GM12878 (cell line): ENCODE measurements at regions not wholly inside any gene's neighbourhood (a gene's known extent, or its start where the extent isn't known, plus 50 kb on each side); places are given as distances from the start of the nearest gene placed in this dataset.

ENCODE experiments used
- ATAC-seq: fragments of 200-7000 bp; cut with Tn5 transposase; 3 replicates; pipeline ENCODE4 v1.9.1; 2020; ENCODE audit warnings: mild to moderate bottlenecking, moderate library complexity
- BruUV-seq: library from RNA; stranded (reverse); fragments of 400-500 nt; replicated peaks from 2 replicates; lab custom pipeline; 2021; lab: Mats Ljungman, UMichigan
- CTCF ChIA-PET: fragments of 300-600 bp; sonication (Branson Sonifier 250); formaldehyde crosslinking; extraction: SDS; loops from one replicate; lab custom pipeline; 2021; ENCODE audit warnings: inconsistent platforms; lab: Yijun Ruan, JAX
- POLR2A ChIA-PET: fragments of 350-600 bp; formaldehyde crosslinking; extraction: SDS; loops from one replicate; lab custom pipeline; 2021; ENCODE audit warnings: inconsistent platforms; lab: Charles Lee
- RAD21 ChIA-PET: fragments of 300-600 bp; sonication (Branson Sonifier 250); formaldehyde crosslinking; loops from one replicate; lab custom pipeline; 2023; ENCODE audit warnings: antibody characterized with exemption; ENCODE audit not compliant: unreplicated experiment; lab: Charles Lee
- SMC1A ChIA-PET: fragments of 300-600 bp; sonication (Branson Sonifier 250); formaldehyde crosslinking; loops from one replicate; lab custom pipeline; 2023; ENCODE audit not compliant: unreplicated experiment, uncharacterized antibody; lab: Charles Lee
- DNase-seq: peaks from one replicate; pipeline ENCODE4 v3.0.0-alpha.2; 2011; ENCODE audit warnings: low read depth, low spot score
- FAIRE-seq: peaks from 3 replicates; lab custom pipeline; 2011; peaks lifted over from hg19 to GRCh38; lab: Jason Lieb, UNC
- H2AFZ ChIP-seq: 2 replicates; pipeline ENCODE4 v1.6.0; 2011; ENCODE audit warnings: low read depth, low read length, control low read depth; ENCODE audit not compliant: control insufficient read depth
- H3K27ac ChIP-seq: 2 replicates; pipeline ENCODE4 v1.5.1; 2011; ENCODE audit warnings: control low read depth; ENCODE audit not compliant: control insufficient read depth, insufficient read depth
- H3K27me3 ChIP-seq, 2 experiments: replicated peaks in 1 of 2; 2 replicates each; pipeline versions ENCODE4 v1.6.0 to v1.6.1; 2011; ENCODE audit warnings: low read length in 1 of 2; ENCODE audit not compliant: control insufficient read depth in 2 of 2, insufficient read depth in 2 of 2
- H3K36me3 ChIP-seq, 2 experiments: 2 replicates each; pipeline ENCODE4 v1.5.1; 2011; ENCODE audit warnings: low read length in 1 of 2; ENCODE audit not compliant: control insufficient read depth in 2 of 2, insufficient read depth in 2 of 2
- H3K4me1 ChIP-seq: 2 replicates; pipeline ENCODE4 v1.6.1; 2011; ENCODE audit warnings: mild to moderate bottlenecking, low read length, moderate library complexity, mixed read lengths; ENCODE audit not compliant: control insufficient read depth, insufficient read depth
- H3K4me2 ChIP-seq: 2 replicates; pipeline ENCODE4 v1.6.0; 2011; ENCODE audit warnings: control low read depth; ENCODE audit not compliant: control insufficient read depth, insufficient read depth
- H3K4me3 ChIP-seq: fragments of 200-600 bp; sonication (generic); 2 replicates; pipeline ENCODE4 v1.5.1; 2016
- H3K79me2 ChIP-seq: 2 replicates; pipeline ENCODE4 v1.6.0; 2011; ENCODE audit warnings: low read length; ENCODE audit not compliant: control insufficient read depth, insufficient read depth
- H3K9ac ChIP-seq: 2 replicates; pipeline ENCODE4 v1.8.0; 2011; ENCODE audit warnings: low read length, control low read depth, mixed read lengths; ENCODE audit not compliant: control insufficient read depth, insufficient read depth
- H3K9me3 ChIP-seq: replicated peaks from 3 replicates; pipeline ENCODE4 v1.5.1; 2011; ENCODE audit warnings: mild to moderate bottlenecking, low read length; ENCODE audit not compliant: control insufficient read depth, insufficient read depth
- H4K20me1 ChIP-seq: 2 replicates; pipeline ENCODE4 v1.6.0; 2011; ENCODE audit not compliant: control insufficient read depth, insufficient read depth
- ATF2 ChIP-seq: IDR thresholded peaks from 2 replicates; pipeline ENCODE4 v1.6.1; 2012; ENCODE audit warnings: low read length, inconsistent platforms
- BMI1 ChIP-seq: fragments of 450-650 bp; IDR thresholded peaks from 2 replicates; pipeline ENCODE4 v1.6.1; 2016; ENCODE audit warnings: mild to moderate bottlenecking, moderate library complexity, borderline replicate concordance
- CBFB ChIP-seq: IDR thresholded peaks from 2 replicates; pipeline ENCODE4 v1.6.1; 2016; ENCODE audit warnings: antibody characterized with exemption, low read depth
- CHD1 ChIP-seq: IDR thresholded peaks from 2 replicates; pipeline ENCODE4 v1.6.1; 2012; ENCODE audit warnings: low read depth, low read length, improper control_type of control experiment
- CHD2 ChIP-seq: IDR thresholded peaks from 2 replicates; pipeline ENCODE4 v1.6.1; 2011; ENCODE audit warnings: low read depth, low read length, improper control_type of control experiment, borderline replicate concordance
- FOXK2 ChIP-seq: fragments of 450-650 bp; IDR thresholded peaks from 2 replicates; pipeline ENCODE4 v1.6.1; 2017; ENCODE audit warnings: mild to moderate bottlenecking, moderate library complexity
- GABPA ChIP-seq: IDR thresholded peaks from 2 replicates; pipeline ENCODE4 v1.6.1; 2014; ENCODE audit warnings: antibody characterized with exemption, low read depth, mild to moderate bottlenecking, inconsistent platforms
- IRF5 ChIP-seq: fragments of 450-650 bp; IDR thresholded peaks from 2 replicates; pipeline ENCODE4 v1.6.1; 2017; ENCODE audit warnings: borderline replicate concordance
- MYB ChIP-seq: fragments of 150-350 bp; IDR thresholded peaks from 2 replicates; pipeline ENCODE4 v1.6.1; 2014; ENCODE audit warnings: mild to moderate bottlenecking, low read depth, low read length, borderline replicate concordance
- NKRF ChIP-seq: fragments of 450-650 bp; conservative IDR thresholded peaks from 2 replicates; pipeline ENCODE4 v1.6.1; 2017; ENCODE audit warnings: mild to moderate bottlenecking, moderate library complexity
- POLR2AphosphoS5 ChIP-seq: IDR thresholded peaks from 2 replicates; pipeline ENCODE4 v1.6.1; 2011; ENCODE audit warnings: mild to moderate bottlenecking, low read length, inconsistent platforms
- RB1 ChIP-seq: fragments of 450-650 bp; formaldehyde crosslinking; IDR thresholded peaks from 2 replicates; pipeline ENCODE4 v1.6.1; 2017; ENCODE audit warnings: mild to moderate bottlenecking, borderline replicate concordance
- RCOR1 ChIP-seq: conservative IDR thresholded peaks from 2 replicates; pipeline ENCODE4 v1.6.1; 2012; ENCODE audit warnings: low read depth, low read length, improper control_type of control experiment
- RELB ChIP-seq: fragments of 450-650 bp; IDR thresholded peaks from 2 replicates; pipeline ENCODE4 v1.6.1; 2017; ENCODE audit warnings: low read depth, mild to moderate bottlenecking, moderate library complexity
- SP1 ChIP-seq: IDR thresholded peaks from one replicate; pipeline ENCODE4 v1.6.1; 2011; ENCODE audit warnings: low read depth, low read length
- SRF ChIP-seq, 2 experiments: IDR thresholded peaks; 2 replicates each; pipeline ENCODE4 v1.6.1; 2011; ENCODE audit warnings: low read depth in 2 of 2, low read length in 2 of 2, mild to moderate bottlenecking in 1 of 2, moderate library complexity in 1 of 2
- ZBED1 ChIP-seq: IDR thresholded peaks from 2 replicates; pipeline ENCODE4 v1.6.1; 2016; ENCODE audit warnings: borderline replicate concordance
- ZZZ3 ChIP-seq: IDR thresholded peaks from 2 replicates; pipeline ENCODE4 v1.6.1; 2011; ENCODE audit warnings: low read depth; ENCODE audit not compliant: control insufficient read depth, insufficient read length
- WGBS: methylation state at CpG from one replicate; pipeline ENCODE4 v1.1.6; 2016; ENCODE audit warnings: low lambda C conversion rate; ENCODE audit not compliant: insufficient replicate concordance, insufficient coverage; ENCODE audit errors: missing lambda C conversion rate; 5-methylcytosine and 5-hydroxymethylcytosine counted together
- in situ Hi-C: fragments of 300-500 bp; cut with MboI; formaldehyde crosslinking; loops from 9 replicates; pipeline ENCODE4 v1.14.3; 2018; ENCODE audit warnings: mixed read lengths
- intact Hi-C: fragments of 100-400 bp; cut with micrococcal nuclease; formaldehyde crosslinking; loops from one replicate; pipeline ENCODE4 v1.14.2; 2022; ENCODE audit not compliant: unreplicated experiment

GRCh38 chr10:4357911-4358310 is 468.1 kb upstream of the AKR1E2 start (continued):
- TF ChIP-seq RCOR1 (no peak), ZBED1 (no peak), MYB (no peak)

- SMC1A ChIA-PET, result no interaction called here
- Histone ChIP-seq H2AFZ (no peak overlapping the region), H3K79me2 (no peaks in the 10 kb centered on the region), H3K4me3 (no peak overlapping the region), H4K20me1 (no peaks in the 10 kb centered on the region), H3K27me3 (no peaks in the 10 kb centered on the region), H3K4me1 (no peaks in the 10 kb centered on the region), H3K4me2 (no peak overlapping the region), H3K9ac (no peak overlapping the region), H3K27ac (no peak overlapping the region), H3K36me3 (no peaks in the 10 kb centered on the region), H3K9me3 (no peaks in the 10 kb centered on the region)
- TF ChIP-seq NKRF, result no peak
- TF ChIP-seq ATF2, result no peak
- no peak for TF ChIP-seq CHD1
- no peak for TF ChIP-seq SRF (IDR thresholded peaks at IDR 0.05; ENCODE audit: low read depth in 2 of 2, low read length in 2 of 2)
- no peak for TF ChIP-seq CBFB
- TF ChIP-seq SP1, result no peak
- no peak for TF ChIP-seq IRF5
- TF ChIP-seq CHD2, result no peak
- TF ChIP-seq FOXK2, result no peak
- no peak for TF ChIP-seq GABPA
- no peak for TF ChIP-seq POLR2AphosphoS5
- no peak for TF ChIP-seq BMI1
- TF ChIP-seq RELB, result no peak
- TF ChIP-seq ZZZ3, result no peak
- TF ChIP-seq RB1, result no peak
- no TSS peak for BruUV-seq
- RAD21 ChIA-PET, result no interaction called here
- POLR2A ChIA-PET, result no interaction called here
- ATAC-seq, result no peak
- no peak for DNase-seq
- CTCF ChIA-PET, result no interaction called here
- FAIRE-seq, result no peak
- in situ Hi-C loops, result no loop called here
- WGBS, result 0% methylated on average over 1 of the region's 1 CpG
- intact Hi-C loops, result no loop called here
Observed at GRCh38 chr10:4355350-4355749, 470.7 kb upstream of the AKR1E2 start.
